ENCODE measurements at regions not wholly inside any gene's neighbourhood (a gene's known extent, or its start where the extent isn't known, plus 50 kb on each side); places are given as distances from the start of the nearest gene placed in this dataset.

DNA sequence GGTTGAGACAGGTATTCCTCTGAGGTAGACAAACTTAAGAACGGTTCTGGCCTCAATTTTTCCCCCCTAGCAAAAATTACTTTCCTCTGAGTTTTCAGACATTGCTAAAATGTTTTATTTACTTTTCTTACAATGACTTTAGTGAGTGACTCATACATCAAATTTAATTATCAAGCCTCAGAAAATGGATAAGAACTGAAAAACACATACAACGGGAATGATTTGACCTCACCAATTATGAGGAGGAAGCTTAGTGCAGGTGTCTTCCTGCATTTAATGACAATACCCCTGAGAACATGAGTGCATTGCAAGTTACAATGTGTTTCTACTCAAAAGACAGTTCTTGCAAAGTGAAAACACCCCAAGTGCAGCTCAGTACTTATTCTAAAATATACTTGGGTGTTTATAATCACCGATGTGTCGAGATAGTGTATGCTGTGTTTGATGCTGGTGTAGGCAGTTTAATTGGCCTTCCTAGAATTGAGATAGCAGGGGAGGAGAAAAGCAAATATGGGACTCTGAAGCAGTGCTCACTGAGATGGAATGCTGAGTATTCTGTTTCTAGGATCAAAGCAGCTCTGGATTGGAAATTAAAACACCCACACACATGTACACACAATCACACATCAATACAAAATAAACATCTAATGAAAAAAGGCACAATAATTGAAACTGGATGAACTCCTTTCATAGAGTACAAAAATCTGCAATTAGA, 189.5 kb upstream of the SLC10A2 start:
- no peak for TF ChIP-seq POLR2A (IDR thresholded peaks at IDR 0.05)
- TF ChIP-seq, protein P1, sequence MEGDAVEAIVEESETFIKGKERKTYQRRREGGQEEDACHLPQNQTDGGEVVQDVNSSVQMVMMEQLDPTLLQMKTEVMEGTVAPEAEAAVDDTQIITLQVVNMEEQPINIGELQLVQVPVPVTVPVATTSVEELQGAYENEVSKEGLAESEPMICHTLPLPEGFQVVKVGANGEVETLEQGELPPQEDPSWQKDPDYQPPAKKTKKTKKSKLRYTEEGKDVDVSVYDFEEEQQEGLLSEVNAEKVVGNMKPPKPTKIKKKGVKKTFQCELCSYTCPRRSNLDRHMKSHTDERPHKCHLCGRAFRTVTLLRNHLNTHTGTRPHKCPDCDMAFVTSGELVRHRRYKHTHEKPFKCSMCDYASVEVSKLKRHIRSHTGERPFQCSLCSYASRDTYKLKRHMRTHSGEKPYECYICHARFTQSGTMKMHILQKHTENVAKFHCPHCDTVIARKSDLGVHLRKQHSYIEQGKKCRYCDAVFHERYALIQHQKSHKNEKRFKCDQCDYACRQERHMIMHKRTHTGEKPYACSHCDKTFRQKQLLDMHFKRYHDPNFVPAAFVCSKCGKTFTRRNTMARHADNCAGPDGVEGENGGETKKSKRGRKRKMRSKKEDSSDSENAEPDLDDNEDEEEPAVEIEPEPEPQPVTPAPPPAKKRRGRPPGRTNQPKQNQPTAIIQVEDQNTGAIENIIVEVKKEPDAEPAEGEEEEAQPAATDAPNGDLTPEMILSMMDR (IDR thresholded peaks at IDR 0.05) = no peak

Measured in thyroid gland (tissue), 4 donors.